Loucy (cell line): ENCODE measurements at regions not wholly inside any gene's neighbourhood (a gene's known extent, or its start where the extent isn't known, plus 50 kb on each side); places are given as distances from the start of the nearest gene placed in this dataset.

Source experiments
- H2AFZ ChIP-seq: fragments of 200-600 bp; sonication (generic); 2 replicates; pipeline ENCODE4 v1.6.0; 2016; ENCODE audit warnings: antibody characterized with exemption, mild to moderate bottlenecking, low read length, moderate library complexity
- H3F3A ChIP-seq: fragments of 200-600 bp; 2 replicates; pipeline ENCODE4 v1.6.0; 2016; ENCODE audit warnings: antibody characterized with exemption, low read depth, mild to moderate bottlenecking
- H3K27me3 ChIP-seq: fragments of 200-600 bp; sonication (generic); 2 replicates; pipeline ENCODE4 v1.6.1; 2014; ENCODE audit warnings: low read length, mild to moderate bottlenecking; ENCODE audit not compliant: insufficient read depth, poor library complexity, severe bottlenecking
- H3K36me3 ChIP-seq: fragments of 200-600 bp; sonication (generic); 2 replicates; pipeline ENCODE4 v1.6.1; 2016; ENCODE audit warnings: low read length; ENCODE audit not compliant: insufficient read depth
- H3K4me1 ChIP-seq: fragments of 200-600 bp; sonication (generic); 2 replicates; pipeline ENCODE4 v1.5.1; 2014; ENCODE audit warnings: low read length, mild to moderate bottlenecking; ENCODE audit not compliant: insufficient read depth, poor library complexity, severe bottlenecking
- H3K4me2 ChIP-seq: fragments of 200-600 bp; sonication (generic); 2 replicates; pipeline ENCODE4 v1.6.0; 2014; ENCODE audit warnings: antibody characterized with exemption, low read length, low read depth, mild to moderate bottlenecking; ENCODE audit not compliant: poor library complexity, severe bottlenecking
- H3K4me3 ChIP-seq: fragments of 200-600 bp; sonication (generic); 2 replicates; pipeline ENCODE4 v1.5.1; 2014; ENCODE audit warnings: low read length, mild to moderate bottlenecking, mixed read lengths; ENCODE audit not compliant: poor library complexity, severe bottlenecking
- H3K79me2 ChIP-seq: fragments of 200-600 bp; sonication (generic); 2 replicates; pipeline ENCODE4 v1.6.1; 2014; ENCODE audit warnings: low read length; ENCODE audit not compliant: insufficient read depth
- H3K9ac ChIP-seq: fragments of 200-600 bp; sonication (generic); 2 replicates; pipeline ENCODE4 v1.6.0; 2014; ENCODE audit warnings: mild to moderate bottlenecking, low read depth, low read length, moderate library complexity; ENCODE audit not compliant: poor library complexity, severe bottlenecking
- H3K9me2 ChIP-seq: fragments of 200-600 bp; sonication (generic); replicated peaks from 2 replicates; pipeline ENCODE4 v1.6.1; 2016; ENCODE audit warnings: low read depth, low read length, mixed read lengths
- H3K9me3 ChIP-seq: fragments of 200-600 bp; sonication (generic); 2 replicates; pipeline ENCODE4 v1.6.1; 2014; ENCODE audit warnings: mild to moderate bottlenecking, antibody characterized with exemption, low read length, low read depth; ENCODE audit not compliant: insufficient read depth
- H4K20me1 ChIP-seq: fragments of 200-600 bp; sonication (generic); 2 replicates; pipeline ENCODE4 v1.6.0; 2014; ENCODE audit warnings: antibody characterized with exemption, low read length, mild to moderate bottlenecking; ENCODE audit not compliant: insufficient read depth, poor library complexity, severe bottlenecking
- EZH2phosphoT487 ChIP-seq: fragments of 200-600 bp; IDR thresholded peaks from 2 replicates; pipeline ENCODE4 v1.6.1; 2018; ENCODE audit warnings: antibody characterized with exemption, mild to moderate bottlenecking, moderate library complexity, borderline replicate concordance
- TF ChIP-seq, protein P1 (sequence below): fragments of 200-600 bp; sonication (generic); conservative IDR thresholded peaks from 2 replicates; pipeline ENCODE4 v1.5.1; 2014; ENCODE audit warnings: mild to moderate bottlenecking, antibody characterized with exemption, low read length

DNA sequence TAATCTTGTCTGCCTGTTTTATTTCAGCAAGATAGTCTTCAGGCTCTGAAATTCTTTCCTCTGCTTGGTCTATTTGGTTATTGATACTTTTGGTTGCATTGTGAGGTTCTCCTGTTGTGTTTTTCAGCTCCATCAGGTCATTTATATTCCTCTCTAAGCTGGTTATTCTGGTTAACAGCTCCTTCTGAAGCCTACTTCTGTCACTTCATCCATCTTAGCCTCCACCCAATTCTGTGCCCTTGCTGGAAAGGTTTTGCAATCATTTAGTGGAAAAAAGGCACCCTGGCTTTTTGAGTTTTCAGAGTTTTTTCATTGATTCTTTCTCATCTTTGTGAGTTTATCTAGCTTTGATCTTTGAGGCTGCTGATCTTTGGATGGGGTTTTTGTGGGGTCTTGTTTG, 647.7 kb downstream of the SPRY1 start:
- no peaks in the 10 kb centered on the region for H3K27me3 ChIP-seq
- no peaks in the 10 kb centered on the region for H4K20me1 ChIP-seq
- H3K79me2 ChIP-seq, result no peaks in the 10 kb centered on the region
- no peaks in the 10 kb centered on the region for H3K9me2 ChIP-seq
- H3K4me2 ChIP-seq, result no peak overlapping the region
- no peaks in the 10 kb centered on the region for H3F3A ChIP-seq
- TF ChIP-seq, protein P1, sequence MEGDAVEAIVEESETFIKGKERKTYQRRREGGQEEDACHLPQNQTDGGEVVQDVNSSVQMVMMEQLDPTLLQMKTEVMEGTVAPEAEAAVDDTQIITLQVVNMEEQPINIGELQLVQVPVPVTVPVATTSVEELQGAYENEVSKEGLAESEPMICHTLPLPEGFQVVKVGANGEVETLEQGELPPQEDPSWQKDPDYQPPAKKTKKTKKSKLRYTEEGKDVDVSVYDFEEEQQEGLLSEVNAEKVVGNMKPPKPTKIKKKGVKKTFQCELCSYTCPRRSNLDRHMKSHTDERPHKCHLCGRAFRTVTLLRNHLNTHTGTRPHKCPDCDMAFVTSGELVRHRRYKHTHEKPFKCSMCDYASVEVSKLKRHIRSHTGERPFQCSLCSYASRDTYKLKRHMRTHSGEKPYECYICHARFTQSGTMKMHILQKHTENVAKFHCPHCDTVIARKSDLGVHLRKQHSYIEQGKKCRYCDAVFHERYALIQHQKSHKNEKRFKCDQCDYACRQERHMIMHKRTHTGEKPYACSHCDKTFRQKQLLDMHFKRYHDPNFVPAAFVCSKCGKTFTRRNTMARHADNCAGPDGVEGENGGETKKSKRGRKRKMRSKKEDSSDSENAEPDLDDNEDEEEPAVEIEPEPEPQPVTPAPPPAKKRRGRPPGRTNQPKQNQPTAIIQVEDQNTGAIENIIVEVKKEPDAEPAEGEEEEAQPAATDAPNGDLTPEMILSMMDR, result no peak
- no peak for TF ChIP-seq EZH2phosphoT487
- no peaks in the 10 kb centered on the region for H3K4me1 ChIP-seq
- no peaks in the 10 kb centered on the region for H3K9me3 ChIP-seq
- H2AFZ ChIP-seq, result no peak overlapping the region
- H3K36me3 ChIP-seq, result no peaks in the 10 kb centered on the region
- H3K9ac ChIP-seq, result no peak overlapping the region
- no peak overlapping the region for H3K4me3 ChIP-seq

DNA sequence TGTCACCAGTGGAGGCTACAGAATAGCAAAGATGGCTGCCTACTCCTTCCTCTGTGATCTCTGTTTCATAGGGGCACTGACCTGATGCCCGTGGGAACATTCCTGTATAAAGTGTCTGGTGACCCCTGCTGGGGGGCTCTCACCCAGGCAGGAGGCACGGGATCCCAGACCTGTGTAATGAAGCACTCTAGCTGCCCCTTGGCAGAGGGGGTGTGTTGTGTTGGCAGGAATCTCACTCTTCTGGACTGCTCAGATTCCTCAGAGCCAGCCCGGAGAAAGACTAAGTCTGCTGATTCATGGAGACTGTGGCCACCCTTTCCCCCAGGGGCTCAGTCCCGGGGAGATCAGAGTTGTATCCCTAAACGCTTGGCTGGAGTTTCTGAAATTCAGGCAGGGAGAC, 648.3 kb downstream of the SPRY1 start:
- no peak overlapping the region for H3K4me2 ChIP-seq
- no peaks in the 10 kb centered on the region for H3K9me3 ChIP-seq
- H3K36me3 ChIP-seq, result no peaks in the 10 kb centered on the region
- no peaks in the 10 kb centered on the region for H3K9me2 ChIP-seq
- no peaks in the 10 kb centered on the region for H4K20me1 ChIP-seq
- no peak for TF ChIP-seq EZH2phosphoT487
- TF ChIP-seq, protein P1, result no peak
- H3K4me3 ChIP-seq, result no peak overlapping the region
- H2AFZ ChIP-seq, result no peak overlapping the region
- H3K4me1 ChIP-seq, result no peaks in the 10 kb centered on the region
- H3F3A ChIP-seq, result no peaks in the 10 kb centered on the region
- H3K79me2 ChIP-seq, result no peaks in the 10 kb centered on the region
- H3K27me3 ChIP-seq, result no peaks in the 10 kb centered on the region
- no peak overlapping the region for H3K9ac ChIP-seq

DNA sequence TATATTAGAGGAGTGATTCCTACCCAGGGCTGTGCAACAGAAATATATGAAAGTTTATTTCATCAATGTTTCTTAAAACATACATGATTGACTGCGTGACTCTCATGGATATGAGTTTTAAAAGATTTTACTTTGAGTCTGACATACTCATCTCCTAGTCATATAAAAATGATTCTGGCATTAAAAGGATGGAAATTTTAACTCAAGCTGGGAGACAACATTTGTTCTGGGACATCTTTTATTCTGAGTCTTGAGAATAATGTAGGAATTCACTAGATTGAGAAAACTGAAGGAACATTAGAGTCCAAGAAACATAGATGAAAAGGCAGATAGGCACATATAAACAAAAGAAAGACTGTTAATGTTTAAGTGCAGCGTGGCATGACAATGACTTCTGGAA, 649.6 kb downstream of the SPRY1 start:
- H3F3A ChIP-seq, result no peaks in the 10 kb centered on the region
- no peaks in the 10 kb centered on the region for H3K9me2 ChIP-seq
- no peaks in the 10 kb centered on the region for H4K20me1 ChIP-seq
- H3K4me3 ChIP-seq, result no peak overlapping the region
- no peak for TF ChIP-seq EZH2phosphoT487
- TF ChIP-seq, protein P1, result no peak
- no peak overlapping the region for H2AFZ ChIP-seq
- H3K27me3 ChIP-seq, result no peaks in the 10 kb centered on the region
- H3K9me3 ChIP-seq, result no peaks in the 10 kb centered on the region
- H3K9ac ChIP-seq, result no peak overlapping the region
- no peak overlapping the region for H3K4me2 ChIP-seq
- no peaks in the 10 kb centered on the region for H3K79me2 ChIP-seq
- H3K36me3 ChIP-seq, result no peaks in the 10 kb centered on the region
- no peaks in the 10 kb centered on the region for H3K4me1 ChIP-seq
